ENCODE measurements at regions not wholly inside any gene's neighbourhood (a gene's known extent, or its start where the extent isn't known, plus 50 kb on each side); places are given as distances from the start of the nearest gene placed in this dataset.

- Histone ChIP-seq H3K9ac (ENCODE audit: low read depth, low read length, poor library complexity) (no peak overlapping the region), H4K8ac (ENCODE audit: low read depth, low read length) (no peak overlapping the region), H3K4me1 (ENCODE audit: control insufficient read depth in 2 of 2, insufficient read depth in 1 of 2, low read depth in 1 of 2, low read length in 2 of 2) (no peaks in the 10 kb centered on the region), H3K4ac (ENCODE audit: low read length) (no peak overlapping the region), H3K14ac (ENCODE audit: low read length) (no peak overlapping the region), H3K23ac (ENCODE audit: low read depth, low read length, poor library complexity) (no peak overlapping the region), H3K9me3 (replicated peaks in 1 of 2; ENCODE audit: control insufficient read depth in 2 of 2, insufficient read depth in 1 of 2, low read depth in 1 of 2, low read length in 2 of 2) (peaks cover 1 to 11% of the 10 kb centered on the region in 2 donors), H3K18ac (ENCODE audit: low read length) (no peak overlapping the region), H3K4me3 (ENCODE audit: low read length in 2 of 2) (no peak overlapping the region), H2BK12ac (ENCODE audit: low read length) (no peak overlapping the region), H2BK15ac (ENCODE audit: low read length) (no peak overlapping the region), H2BK120ac (ENCODE audit: low read depth, low read length) (no peak overlapping the region), H3K79me1 (ENCODE audit: low read depth, low read length) (no peaks in the 10 kb centered on the region), H2BK5ac (ENCODE audit: low read length) (no peak overlapping the region), H3K4me2 (ENCODE audit: insufficient read depth, low read length, poor library complexity, severe bottlenecking) (no peak overlapping the region), H2AK5ac (ENCODE audit: low read depth, low read length) (no peak overlapping the region), H2AFZ (ENCODE audit: low read length) (no peak overlapping the region), H3K27ac (replicated peaks; ENCODE audit: low read length) (no peak overlapping the region), H3K36me3 (replicated peaks in 1 of 2; ENCODE audit: control insufficient read depth in 2 of 2, insufficient read depth in 2 of 2, low read length in 2 of 2) (no peaks in the 10 kb centered on the region), H3K27me3 (ENCODE audit: control insufficient read depth in 3 of 3, insufficient read depth in 3 of 3, low read depth in 1 of 3, low read length in 3 of 3) (no peaks in the 10 kb centered on the region), H4K91ac (ENCODE audit: low read depth, low read length, poor library complexity) (no peak overlapping the region)
- no peak for DNase-seq (ENCODE audit: low spot score)
- WGBS, 2 donors (ENCODE audit: extremely low coverage in 2 of 2, insufficient read length in 2 of 2, insufficient replicate concordance in 1 of 2): no CpG with 5 or more reads among the region's 1 CpG
Measured at GRCh38 chr4:86530183-86530582, 63.9 kb upstream of the PTPN13 start.

GRCh38 chr4:86531440-86531839 lies 62.7 kb upstream of the PTPN13 start:
- no peak overlapping the region for H2BK5ac ChIP-seq (ENCODE audit: low read length)
- H3K36me3 ChIP-seq (replicated peaks in 1 of 2; ENCODE audit: control insufficient read depth in 2 of 2, insufficient read depth in 2 of 2, low read length in 2 of 2): no peaks in the 10 kb centered on the region
- no peak overlapping the region for H4K8ac ChIP-seq (ENCODE audit: low read depth, low read length)
- no peak overlapping the region for H4K91ac ChIP-seq (ENCODE audit: low read depth, low read length, poor library complexity)
- no peak overlapping the region for H3K4me3 ChIP-seq (ENCODE audit: low read length in 2 of 2)
- no peak overlapping the region for H2BK12ac ChIP-seq (ENCODE audit: low read length)
- no peak overlapping the region for H3K9ac ChIP-seq (ENCODE audit: low read depth, low read length, poor library complexity)
- H2BK15ac ChIP-seq (ENCODE audit: low read length): no peak overlapping the region
- no peak overlapping the region for H3K4me2 ChIP-seq (ENCODE audit: insufficient read depth, low read length, poor library complexity, severe bottlenecking)
- H2AFZ ChIP-seq (ENCODE audit: low read length): no peak overlapping the region
- no peak overlapping the region for H2AK5ac ChIP-seq (ENCODE audit: low read depth, low read length)
- H3K14ac ChIP-seq (ENCODE audit: low read length): no peak overlapping the region
- no peak for DNase-seq (ENCODE audit: low spot score)
- no peak overlapping the region for H3K23ac ChIP-seq (ENCODE audit: low read depth, low read length, poor library complexity)
- no peaks in the 10 kb centered on the region for H3K79me1 ChIP-seq (ENCODE audit: low read depth, low read length)
- no peaks in the 10 kb centered on the region for H3K4me1 ChIP-seq (ENCODE audit: control insufficient read depth in 2 of 2, insufficient read depth in 1 of 2, low read depth in 1 of 2, low read length in 2 of 2)
- no CpG with 5 or more reads among the region's 2 CpGs for WGBS, 2 donors (ENCODE audit: extremely low coverage in 2 of 2, insufficient read length in 2 of 2, insufficient replicate concordance in 1 of 2)
- no peaks in the 10 kb centered on the region for H3K27me3 ChIP-seq (ENCODE audit: control insufficient read depth in 3 of 3, insufficient read depth in 3 of 3, low read depth in 1 of 3, low read length in 3 of 3)
- H3K18ac ChIP-seq (ENCODE audit: low read length): no peak overlapping the region
- H3K9me3 ChIP-seq (replicated peaks in 1 of 2; ENCODE audit: control insufficient read depth in 2 of 2, insufficient read depth in 1 of 2, low read depth in 1 of 2, low read length in 2 of 2): peaks cover 1 to 9% of the 10 kb centered on the region in 2 donors
- H3K4ac ChIP-seq (ENCODE audit: low read length): no peak overlapping the region
- no peak overlapping the region for H3K27ac ChIP-seq (replicated peaks; ENCODE audit: low read length)
- H2BK120ac ChIP-seq (ENCODE audit: low read depth, low read length): no peak overlapping the region

DNA sequence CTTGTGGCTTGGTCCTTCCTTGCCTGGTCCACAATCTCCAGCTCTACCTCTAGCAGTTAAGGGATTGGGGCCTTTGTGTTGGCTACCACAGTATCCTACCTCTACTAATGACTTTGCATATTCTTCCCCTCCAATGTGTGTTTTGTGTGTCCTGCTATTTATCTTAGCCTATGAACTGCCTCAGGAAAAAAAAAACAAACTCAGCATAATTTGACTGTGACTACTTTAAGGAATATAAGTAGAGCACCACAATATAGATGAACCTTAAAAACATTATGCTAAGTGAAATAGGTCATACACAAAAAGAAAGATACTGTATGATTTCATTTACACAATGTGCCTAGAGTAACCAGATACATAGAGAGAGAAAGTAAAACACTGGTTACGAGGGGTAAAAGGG lies 61.3 kb upstream of the PTPN13 start:
- Histone ChIP-seq H3K4ac (ENCODE audit: low read length) (no peak overlapping the region), H3K9ac (ENCODE audit: low read depth, low read length, poor library complexity) (no peak overlapping the region), H3K14ac (ENCODE audit: low read length) (no peak overlapping the region), H3K36me3 (replicated peaks in 1 of 2; ENCODE audit: control insufficient read depth in 2 of 2, insufficient read depth in 2 of 2, low read length in 2 of 2) (no peaks in the 10 kb centered on the region), H3K9me3 (replicated peaks in 1 of 2; ENCODE audit: control insufficient read depth in 2 of 2, insufficient read depth in 1 of 2, low read depth in 1 of 2, low read length in 2 of 2) (peaks cover 5 to 9% of the 10 kb centered on the region in 2 donors), H3K4me1 (ENCODE audit: control insufficient read depth in 2 of 2, insufficient read depth in 1 of 2, low read depth in 1 of 2, low read length in 2 of 2) (peaks cover 0 to 2% of the 10 kb centered on the region in 2 donors), H3K18ac (ENCODE audit: low read length) (no peak overlapping the region), H2AK5ac (ENCODE audit: low read depth, low read length) (no peak overlapping the region), H3K4me3 (ENCODE audit: low read length in 2 of 2) (no peak overlapping the region), H3K27ac (replicated peaks; ENCODE audit: low read length) (no peak overlapping the region), H2BK12ac (ENCODE audit: low read length) (no peak overlapping the region), H3K79me1 (ENCODE audit: low read depth, low read length) (no peaks in the 10 kb centered on the region), H3K4me2 (ENCODE audit: insufficient read depth, low read length, poor library complexity, severe bottlenecking) (no peak overlapping the region), H2BK15ac (ENCODE audit: low read length) (no peak overlapping the region), H4K91ac (ENCODE audit: low read depth, low read length, poor library complexity) (no peak overlapping the region), H2BK120ac (ENCODE audit: low read depth, low read length) (no peak overlapping the region), H2BK5ac (ENCODE audit: low read length) (no peak overlapping the region), H3K27me3 (ENCODE audit: control insufficient read depth in 3 of 3, insufficient read depth in 3 of 3, low read depth in 1 of 3, low read length in 3 of 3) (no peaks in the 10 kb centered on the region), H3K23ac (ENCODE audit: low read depth, low read length, poor library complexity) (no peak overlapping the region), H4K8ac (ENCODE audit: low read depth, low read length) (no peak overlapping the region), H2AFZ (ENCODE audit: low read length) (no peak overlapping the region)
- no peak for DNase-seq (ENCODE audit: low spot score)
- WGBS, 2 donors (ENCODE audit: extremely low coverage in 2 of 2, insufficient read length in 2 of 2, insufficient replicate concordance in 1 of 2): no CpG with 5 or more reads among the region's 1 CpG

DNA sequence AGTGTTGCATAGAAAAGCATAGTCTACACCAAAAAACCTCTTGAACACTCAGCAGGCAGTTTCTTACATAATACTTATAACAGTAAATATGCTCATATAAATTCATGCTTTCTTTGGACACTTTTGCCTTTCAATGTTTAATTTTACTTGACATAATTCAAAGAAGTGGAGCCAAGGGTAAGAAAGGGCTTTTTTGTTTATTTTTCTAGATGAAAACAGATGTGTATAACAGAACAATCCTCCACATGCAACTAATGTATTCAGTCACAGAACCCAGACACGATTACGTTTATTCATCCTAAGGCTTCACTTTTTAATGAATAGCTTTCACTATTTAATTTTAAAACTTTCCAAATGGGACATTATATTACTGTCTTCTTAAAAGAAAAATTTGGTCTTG lies 58.0 kb upstream of the PTPN13 start:
- Histone ChIP-seq H2AFZ (ENCODE audit: low read length) (no peak overlapping the region), H4K8ac (ENCODE audit: low read depth, low read length) (no peak overlapping the region), H2BK5ac (ENCODE audit: low read length) (no peak overlapping the region), H3K4me2 (ENCODE audit: insufficient read depth, low read length, poor library complexity, severe bottlenecking) (no peak overlapping the region), H2BK12ac (ENCODE audit: low read length) (no peak overlapping the region), H3K4me1 (ENCODE audit: control insufficient read depth in 2 of 2, insufficient read depth in 1 of 2, low read depth in 1 of 2, low read length in 2 of 2) (peaks cover 0 to 11% of the 10 kb centered on the region in 2 donors), H3K27me3 (ENCODE audit: control insufficient read depth in 3 of 3, insufficient read depth in 3 of 3, low read depth in 1 of 3, low read length in 3 of 3) (no peaks in the 10 kb centered on the region), H3K36me3 (replicated peaks in 1 of 2; ENCODE audit: control insufficient read depth in 2 of 2, insufficient read depth in 2 of 2, low read length in 2 of 2) (no peaks in the 10 kb centered on the region), H3K18ac (ENCODE audit: low read length) (no peak overlapping the region), H2AK5ac (ENCODE audit: low read depth, low read length) (no peak overlapping the region), H3K4me3 (ENCODE audit: low read length in 2 of 2) (no peak overlapping the region), H3K14ac (ENCODE audit: low read length) (no peak overlapping the region), H3K79me1 (ENCODE audit: low read depth, low read length) (no peaks in the 10 kb centered on the region), H3K9ac (ENCODE audit: low read depth, low read length, poor library complexity) (no peak overlapping the region), H2BK15ac (ENCODE audit: low read length) (no peak overlapping the region), H3K9me3 (replicated peaks in 1 of 2; ENCODE audit: control insufficient read depth in 2 of 2, insufficient read depth in 1 of 2, low read depth in 1 of 2, low read length in 2 of 2) (peaks cover 5% of the 10 kb centered on the region in 2 donors), H3K4ac (ENCODE audit: low read length) (no peak overlapping the region), H2BK120ac (ENCODE audit: low read depth, low read length) (no peak overlapping the region), H3K27ac (replicated peaks; ENCODE audit: low read length) (no peak overlapping the region), H4K91ac (ENCODE audit: low read depth, low read length, poor library complexity) (no peak overlapping the region), H3K23ac (ENCODE audit: low read depth, low read length, poor library complexity) (no peak overlapping the region)
- no CpG with 5 or more reads among the region's 2 CpGs for WGBS, 2 donors (ENCODE audit: extremely low coverage in 2 of 2, insufficient read length in 2 of 2, insufficient replicate concordance in 1 of 2)
- no peak for DNase-seq (ENCODE audit: low spot score)

All from neuronal stem cell (in vitro differentiated cells).